GM23338 (cell line): ENCODE measurements at regions not wholly inside any gene's neighbourhood (a gene's known extent, or its start where the extent isn't known, plus 50 kb on each side); places are given as distances from the start of the nearest gene placed in this dataset.

ENCODE experiments used
- CREB1 ChIP-seq: fragments of 250-450 bp; sonication (Bioruptor Pico); IDR thresholded peaks from 2 replicates; pipeline ENCODE4 v1.5.0; 2020; ENCODE audit warnings: low read depth, mild to moderate bottlenecking, moderate library complexity
- EZH2 ChIP-seq: fragments of 200-600 bp; sonication (generic); IDR thresholded peaks from one replicate; pipeline ENCODE4 v1.8.0; 2017; ENCODE audit warnings: antibody characterized with exemption, mild to moderate bottlenecking, low read depth; ENCODE audit not compliant: unreplicated experiment
- EZH2phosphoT487 ChIP-seq: fragments of 200-600 bp; sonication (generic); IDR thresholded peaks from one replicate; pipeline ENCODE4 v1.8.1; 2018; ENCODE audit warnings: antibody characterized with exemption; ENCODE audit not compliant: unreplicated experiment
- JUNB ChIP-seq: IDR thresholded peaks from one replicate; pipeline ENCODE4 v1.6.1; 2016; ENCODE audit warnings: antibody characterized with exemption; ENCODE audit not compliant: unreplicated experiment
- POLR2AphosphoS5 ChIP-seq: IDR thresholded peaks from 2 replicates; pipeline ENCODE4 v1.6.1; 2016; ENCODE audit warnings: antibody characterized with exemption, low read depth
- ZNF114 ChIP-seq: fragments of 250-450 bp; sonication (Bioruptor Pico); IDR thresholded peaks from 2 replicates; pipeline ENCODE4 v1.5.0; 2020; ENCODE audit warnings: mild to moderate bottlenecking, moderate library complexity
- TF ChIP-seq, protein P1 (sequence below), 2 experiments: fragments of 200-600 bp in 1 of 2; sonication (generic) in 1 of 2; conservative IDR thresholded peaks; 2 replicates each; pipeline versions ENCODE4 v1.5.1 to v1.6.1; 2016 to 2017; ENCODE audit warnings: antibody characterized with exemption in 2 of 2, low read depth in 2 of 2, mild to moderate bottlenecking in 2 of 2, moderate library complexity in 1 of 2
- TF ChIP-seq, protein P2 (sequence below): IDR thresholded peaks from one replicate; pipeline ENCODE4 v1.6.1; 2018; ENCODE audit warnings: antibody characterized with exemption; ENCODE audit not compliant: unreplicated experiment

DNA sequence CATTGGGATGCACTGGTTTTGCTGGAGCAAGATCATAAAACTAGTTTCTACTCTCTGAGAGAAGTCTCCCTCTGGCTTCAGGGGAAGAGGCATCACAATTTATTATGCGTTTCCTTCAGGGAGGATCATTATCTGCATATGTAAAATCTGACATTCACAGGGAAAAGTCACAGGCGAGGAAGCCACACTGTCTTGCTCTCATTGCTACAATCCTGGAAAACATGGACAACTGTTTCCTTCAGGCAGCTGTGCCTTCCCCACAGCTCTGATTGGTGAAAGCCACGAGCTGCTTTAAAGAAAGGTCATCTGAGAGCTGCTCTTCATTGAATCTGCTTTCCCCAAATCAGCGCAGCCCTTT is 397.8 kb downstream of the MED10 start:
- TF ChIP-seq, protein P1, sequence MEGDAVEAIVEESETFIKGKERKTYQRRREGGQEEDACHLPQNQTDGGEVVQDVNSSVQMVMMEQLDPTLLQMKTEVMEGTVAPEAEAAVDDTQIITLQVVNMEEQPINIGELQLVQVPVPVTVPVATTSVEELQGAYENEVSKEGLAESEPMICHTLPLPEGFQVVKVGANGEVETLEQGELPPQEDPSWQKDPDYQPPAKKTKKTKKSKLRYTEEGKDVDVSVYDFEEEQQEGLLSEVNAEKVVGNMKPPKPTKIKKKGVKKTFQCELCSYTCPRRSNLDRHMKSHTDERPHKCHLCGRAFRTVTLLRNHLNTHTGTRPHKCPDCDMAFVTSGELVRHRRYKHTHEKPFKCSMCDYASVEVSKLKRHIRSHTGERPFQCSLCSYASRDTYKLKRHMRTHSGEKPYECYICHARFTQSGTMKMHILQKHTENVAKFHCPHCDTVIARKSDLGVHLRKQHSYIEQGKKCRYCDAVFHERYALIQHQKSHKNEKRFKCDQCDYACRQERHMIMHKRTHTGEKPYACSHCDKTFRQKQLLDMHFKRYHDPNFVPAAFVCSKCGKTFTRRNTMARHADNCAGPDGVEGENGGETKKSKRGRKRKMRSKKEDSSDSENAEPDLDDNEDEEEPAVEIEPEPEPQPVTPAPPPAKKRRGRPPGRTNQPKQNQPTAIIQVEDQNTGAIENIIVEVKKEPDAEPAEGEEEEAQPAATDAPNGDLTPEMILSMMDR (conservative IDR thresholded peaks at IDR 0.05; ENCODE audit: low read depth in 2 of 2) = no peak
- TF ChIP-seq EZH2phosphoT487 = no peak
- no peak for TF ChIP-seq POLR2AphosphoS5
- TF ChIP-seq EZH2 = no peak
- TF ChIP-seq CREB1 (CRISPR knock-in tag) = no peak
- TF ChIP-seq, protein P2, sequence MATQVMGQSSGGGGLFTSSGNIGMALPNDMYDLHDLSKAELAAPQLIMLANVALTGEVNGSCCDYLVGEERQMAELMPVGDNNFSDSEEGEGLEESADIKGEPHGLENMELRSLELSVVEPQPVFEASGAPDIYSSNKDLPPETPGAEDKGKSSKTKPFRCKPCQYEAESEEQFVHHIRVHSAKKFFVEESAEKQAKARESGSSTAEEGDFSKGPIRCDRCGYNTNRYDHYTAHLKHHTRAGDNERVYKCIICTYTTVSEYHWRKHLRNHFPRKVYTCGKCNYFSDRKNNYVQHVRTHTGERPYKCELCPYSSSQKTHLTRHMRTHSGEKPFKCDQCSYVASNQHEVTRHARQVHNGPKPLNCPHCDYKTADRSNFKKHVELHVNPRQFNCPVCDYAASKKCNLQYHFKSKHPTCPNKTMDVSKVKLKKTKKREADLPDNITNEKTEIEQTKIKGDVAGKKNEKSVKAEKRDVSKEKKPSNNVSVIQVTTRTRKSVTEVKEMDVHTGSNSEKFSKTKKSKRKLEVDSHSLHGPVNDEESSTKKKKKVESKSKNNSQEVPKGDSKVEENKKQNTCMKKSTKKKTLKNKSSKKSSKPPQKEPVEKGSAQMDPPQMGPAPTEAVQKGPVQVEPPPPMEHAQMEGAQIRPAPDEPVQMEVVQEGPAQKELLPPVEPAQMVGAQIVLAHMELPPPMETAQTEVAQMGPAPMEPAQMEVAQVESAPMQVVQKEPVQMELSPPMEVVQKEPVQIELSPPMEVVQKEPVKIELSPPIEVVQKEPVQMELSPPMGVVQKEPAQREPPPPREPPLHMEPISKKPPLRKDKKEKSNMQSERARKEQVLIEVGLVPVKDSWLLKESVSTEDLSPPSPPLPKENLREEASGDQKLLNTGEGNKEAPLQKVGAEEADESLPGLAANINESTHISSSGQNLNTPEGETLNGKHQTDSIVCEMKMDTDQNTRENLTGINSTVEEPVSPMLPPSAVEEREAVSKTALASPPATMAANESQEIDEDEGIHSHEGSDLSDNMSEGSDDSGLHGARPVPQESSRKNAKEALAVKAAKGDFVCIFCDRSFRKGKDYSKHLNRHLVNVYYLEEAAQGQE = no peak
- TF ChIP-seq JUNB = no peak
- TF ChIP-seq ZNF114 = no peak
